H9 (cell line): ENCODE measurements at regions not wholly inside any gene's neighbourhood (a gene's known extent, or its start where the extent isn't known, plus 50 kb on each side); places are given as distances from the start of the nearest gene placed in this dataset.

Experiments used
- DNase-seq: peaks from one replicate; pipeline ENCODE4 v3.0.0-alpha.2; 2017
- H2AFZ ChIP-seq: one replicate; pipeline ENCODE4 v1.6.1; 2013; ENCODE audit warnings: mild to moderate bottlenecking, low read length, control low read depth, moderate library complexity
- H2AK5ac ChIP-seq: 2 replicates; pipeline ENCODE4 v1.6.1; 2013; ENCODE audit warnings: low read length, control low read depth, mixed read lengths; ENCODE audit not compliant: insufficient read length
- H2BK120ac ChIP-seq: one replicate; pipeline ENCODE4 v1.6.1; 2013; ENCODE audit warnings: low read depth, mild to moderate bottlenecking, low read length, control low read depth, inconsistent platforms; ENCODE audit not compliant: poor library complexity, severe bottlenecking
- H2BK12ac ChIP-seq: 2 replicates; pipeline ENCODE4 v1.6.1; 2013; ENCODE audit warnings: low read length, control low read depth, mixed read lengths, low read depth; ENCODE audit not compliant: insufficient read length
- H2BK15ac ChIP-seq: 2 replicates; pipeline ENCODE4 v1.6.1; 2013; ENCODE audit warnings: low read depth, low read length, control low read depth
- H2BK20ac ChIP-seq: one replicate; pipeline ENCODE4 v1.6.1; 2013; ENCODE audit warnings: low read depth, mild to moderate bottlenecking, low read length, control low read depth, inconsistent platforms; ENCODE audit not compliant: poor library complexity, severe bottlenecking
- H2BK5ac ChIP-seq: 2 replicates; pipeline ENCODE4 v1.6.1; 2013; ENCODE audit warnings: low read length, control low read depth, mixed read lengths; ENCODE audit not compliant: insufficient read length
- H3K14ac ChIP-seq: 2 replicates; pipeline ENCODE4 v1.6.1; 2013; ENCODE audit warnings: low read length, control low read depth; ENCODE audit not compliant: insufficient read depth
- H3K18ac ChIP-seq: 2 replicates; pipeline ENCODE4 v1.6.1; 2013; ENCODE audit warnings: low read depth, mild to moderate bottlenecking, mixed read lengths, low read length, control low read depth; ENCODE audit not compliant: insufficient read length
- H3K23ac ChIP-seq: 2 replicates; pipeline ENCODE4 v1.6.1; 2013; ENCODE audit warnings: low read length, control low read depth, mixed read lengths, low read depth; ENCODE audit not compliant: insufficient read length
- H3K23me2 ChIP-seq: 2 replicates; pipeline ENCODE4 v1.6.1; 2013; ENCODE audit warnings: low read depth, mild to moderate bottlenecking, mixed read lengths, low read length, control low read depth; ENCODE audit not compliant: insufficient read length, poor library complexity, severe bottlenecking
- H3K27ac ChIP-seq: 2 replicates; pipeline ENCODE4 v1.5.1; 2013; ENCODE audit warnings: low read length, control low read depth, mixed read lengths, low read depth; ENCODE audit not compliant: insufficient read length
- H3K27me3 ChIP-seq: 2 replicates; pipeline ENCODE4 v1.6.1; 2013; ENCODE audit warnings: low read length, control low read depth, inconsistent platforms; ENCODE audit not compliant: insufficient read depth
- H3K4ac ChIP-seq: 2 replicates; pipeline ENCODE4 v1.6.1; 2013; ENCODE audit warnings: low read depth, mild to moderate bottlenecking, control low read depth, inconsistent platforms, low read length, moderate library complexity
- H3K4me1 ChIP-seq: 2 replicates; pipeline ENCODE4 v1.6.1; 2013; ENCODE audit warnings: low read length, control low read depth, inconsistent platforms; ENCODE audit not compliant: insufficient read depth
- H3K4me2 ChIP-seq: 2 replicates; pipeline ENCODE4 v1.6.1; 2013; ENCODE audit warnings: low read length, control low read depth, mixed read lengths; ENCODE audit not compliant: insufficient read length, insufficient read depth
- H3K56ac ChIP-seq: 2 replicates; pipeline ENCODE4 v1.6.1; 2013; ENCODE audit warnings: low read depth, mild to moderate bottlenecking, mixed read lengths, low read length, control low read depth; ENCODE audit not compliant: insufficient read length
- H3K79me1 ChIP-seq: 2 replicates; pipeline ENCODE4 v1.6.1; 2013; ENCODE audit warnings: low read depth, mild to moderate bottlenecking, moderate library complexity, low read length, control low read depth, inconsistent platforms; ENCODE audit not compliant: insufficient read depth, poor library complexity, severe bottlenecking
- H3K79me2 ChIP-seq: 2 replicates; pipeline ENCODE4 v1.6.1; 2013; ENCODE audit warnings: low read length, control low read depth, inconsistent platforms; ENCODE audit not compliant: insufficient read depth
- H3K9ac ChIP-seq: 2 replicates; pipeline ENCODE4 v1.6.1; 2013; ENCODE audit warnings: low read length, control low read depth, mixed read lengths; ENCODE audit not compliant: insufficient read length; ENCODE audit errors: extremely low read depth
- H3K9me3 ChIP-seq: one replicate; pipeline ENCODE4 v1.6.1; 2013; ENCODE audit warnings: low read depth, low read length, inconsistent platforms; ENCODE audit not compliant: control insufficient read depth
- H3T11ph ChIP-seq: one replicate; pipeline ENCODE4 v1.6.1; 2013; ENCODE audit warnings: mild to moderate bottlenecking, low read length, control low read depth, inconsistent platforms
- H4K20me1 ChIP-seq: one replicate; pipeline ENCODE4 v1.6.1; 2013; ENCODE audit not compliant: control insufficient read depth, insufficient read length, insufficient read depth
- H4K5ac ChIP-seq: 2 replicates; pipeline ENCODE4 v1.6.1; 2013; ENCODE audit warnings: low read depth, mild to moderate bottlenecking, mixed read lengths, low read length, control low read depth; ENCODE audit not compliant: insufficient read length
- H4K8ac ChIP-seq: replicated peaks from 2 replicates; pipeline ENCODE4 v1.6.1; 2013; ENCODE audit warnings: low read length, control low read depth, mixed read lengths, low read depth; ENCODE audit not compliant: insufficient read length
- H4K91ac ChIP-seq: 2 replicates; pipeline ENCODE4 v1.6.1; 2013; ENCODE audit warnings: low read depth, mild to moderate bottlenecking, moderate library complexity, mixed read lengths, low read length, control low read depth; ENCODE audit not compliant: insufficient read length
- H3K27ac Mint-ChIP-seq, 3 experiments: 2 replicates in 2 of 3; 3 replicates in 1 of 3; pipeline ENCODE4 v1.8.0; 2020 to 2021; ENCODE audit warnings: mixed read lengths in 3 of 3, mild to moderate bottlenecking in 1 of 3, moderate library complexity in 1 of 3
- H3K27me3 Mint-ChIP-seq: 2 replicates; pipeline ENCODE4 v1.8.0; 2021; ENCODE audit warnings: low read depth, mild to moderate bottlenecking, moderate library complexity, mixed read lengths
- H3K36me3 Mint-ChIP-seq, 3 experiments: 2 replicates in 2 of 3; 3 replicates in 1 of 3; pipeline ENCODE4 v1.8.0; 2020 to 2021; ENCODE audit warnings: low read depth in 3 of 3, mixed read lengths in 3 of 3; ENCODE audit not compliant: insufficient read depth in 1 of 3
- H3K4me1 Mint-ChIP-seq, 2 experiments: 2 replicates each; pipeline ENCODE4 v1.8.0; 2020; ENCODE audit warnings: mixed read lengths in 2 of 2
- H3K4me3 Mint-ChIP-seq, 2 experiments: 2 replicates in 1 of 2; 3 replicates in 1 of 2; pipeline ENCODE4 v1.8.0; 2020 to 2021; ENCODE audit warnings: mild to moderate bottlenecking in 2 of 2, mixed read lengths in 2 of 2, moderate library complexity in 1 of 2
- H3K9me3 Mint-ChIP-seq, 2 experiments: 2 replicates in 1 of 2; 3 replicates in 1 of 2; pipeline ENCODE4 v1.8.0; 2020; ENCODE audit warnings: mild to moderate bottlenecking in 2 of 2, mixed read lengths in 2 of 2, moderate library complexity in 1 of 2
- WGBS: extraction: QIAGEN DNeasy Blood & Tissue Kit; methylation state at CpG from one replicate; pipeline ENCODE4 v1.1.7; 2013; ENCODE audit warnings: missing lambda C conversion rate, low lambda C conversion rate, mixed read lengths; ENCODE audit not compliant: insufficient read length; ENCODE audit errors: extremely low coverage; 5-methylcytosine and 5-hydroxymethylcytosine counted together
- TF ChIP-seq, protein P1 (sequence below): fragments of 200-600 bp; sonication (generic); conservative IDR thresholded peaks from 3 replicates; pipeline ENCODE4 v1.8.0; 2021; ENCODE audit warnings: antibody characterized with exemption, mild to moderate bottlenecking

DNA sequence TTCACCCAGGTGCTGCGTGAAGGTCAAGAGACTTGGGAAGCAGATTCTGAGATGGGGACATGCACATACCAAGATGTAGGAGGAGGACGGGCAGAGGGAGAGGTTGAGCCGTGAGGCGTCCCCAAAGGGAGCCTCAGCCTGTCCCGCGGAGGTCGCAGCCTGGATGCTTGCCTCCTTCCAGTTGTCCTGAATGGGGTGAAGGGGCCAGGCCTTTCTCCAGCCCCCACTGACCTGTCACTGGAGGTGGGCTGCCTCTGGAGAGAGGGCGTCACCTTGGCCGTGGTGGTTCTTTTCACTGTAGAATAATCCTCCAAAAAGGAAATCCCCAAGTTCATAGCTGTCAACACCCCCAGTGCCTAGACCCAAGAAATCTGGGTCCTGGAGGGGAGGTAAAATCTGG is 283.0 kb upstream of the VSTM2A start:
- DNase-seq, result no peak
- TF ChIP-seq, protein P1, sequence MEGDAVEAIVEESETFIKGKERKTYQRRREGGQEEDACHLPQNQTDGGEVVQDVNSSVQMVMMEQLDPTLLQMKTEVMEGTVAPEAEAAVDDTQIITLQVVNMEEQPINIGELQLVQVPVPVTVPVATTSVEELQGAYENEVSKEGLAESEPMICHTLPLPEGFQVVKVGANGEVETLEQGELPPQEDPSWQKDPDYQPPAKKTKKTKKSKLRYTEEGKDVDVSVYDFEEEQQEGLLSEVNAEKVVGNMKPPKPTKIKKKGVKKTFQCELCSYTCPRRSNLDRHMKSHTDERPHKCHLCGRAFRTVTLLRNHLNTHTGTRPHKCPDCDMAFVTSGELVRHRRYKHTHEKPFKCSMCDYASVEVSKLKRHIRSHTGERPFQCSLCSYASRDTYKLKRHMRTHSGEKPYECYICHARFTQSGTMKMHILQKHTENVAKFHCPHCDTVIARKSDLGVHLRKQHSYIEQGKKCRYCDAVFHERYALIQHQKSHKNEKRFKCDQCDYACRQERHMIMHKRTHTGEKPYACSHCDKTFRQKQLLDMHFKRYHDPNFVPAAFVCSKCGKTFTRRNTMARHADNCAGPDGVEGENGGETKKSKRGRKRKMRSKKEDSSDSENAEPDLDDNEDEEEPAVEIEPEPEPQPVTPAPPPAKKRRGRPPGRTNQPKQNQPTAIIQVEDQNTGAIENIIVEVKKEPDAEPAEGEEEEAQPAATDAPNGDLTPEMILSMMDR, result no peak
- no peaks in the 10 kb centered on the region; a peak in 2 of 5 replicates for H3K9me3 Mint-ChIP-seq

More for the DNA sequence above, 283.0 kb upstream of the VSTM2A start:
- Histone ChIP-seq H3K79me1 (no peaks in the 10 kb centered on the region), H4K91ac (no peak overlapping the region), H3K23ac (no peak overlapping the region), H3K79me2 (no peaks in the 10 kb centered on the region), H2BK15ac (no peak overlapping the region), H4K8ac (no peak overlapping the region), H3K27ac (no peak overlapping the region), H3K4me2 (no peak overlapping the region), H2AK5ac (no peak overlapping the region), H3K27me3 (no peaks in the 10 kb centered on the region), H3K18ac (no peak overlapping the region), H2BK5ac (no peak overlapping the region), H2BK12ac (no peak overlapping the region), H2AFZ (no peak overlapping the region), H4K5ac (no peak overlapping the region), H3K9me3 (no peaks in the 10 kb centered on the region), H2BK120ac (no peak overlapping the region), H4K20me1 (no peaks in the 10 kb centered on the region), H3K23me2 (peaks cover 2% of the 10 kb centered on the region), H3K4ac (no peak overlapping the region), H3K56ac (no peak overlapping the region), H3K14ac (no peak overlapping the region), H3T11ph (no peak overlapping the region), H2BK20ac (no peak overlapping the region), H3K9ac (no peak overlapping the region), H3K4me1 (no peaks in the 10 kb centered on the region)
- Mint-ChIP-seq H3K27me3 (no peaks in the 10 kb centered on the region), H3K36me3 (no peaks in the 10 kb centered on the region), H3K4me3 (no peak overlapping the region), H3K27ac (no peak overlapping the region), H3K4me1 (no peaks in the 10 kb centered on the region)
- no CpG with 5 or more reads among the region's 9 CpGs for WGBS
